Glutamatergic neuron (in vitro differentiated cells): ENCODE measurements at regions not wholly inside any gene's neighbourhood (a gene's known extent, or its start where the extent isn't known, plus 50 kb on each side); places are given as distances from the start of the nearest gene placed in this dataset.

Experiments
- DNase-seq: peaks from one replicate; pipeline ENCODE4 v3.0.0; 2022
- H3K27ac Mint-ChIP-seq: one replicate; pipeline ENCODE4 v1.8.0; 2020; ENCODE audit warnings: mild to moderate bottlenecking, mixed read lengths, inconsistent platforms; ENCODE audit not compliant: unreplicated experiment
- H3K27me3 Mint-ChIP-seq: one replicate; pipeline ENCODE4 v1.8.0; 2020; ENCODE audit warnings: mild to moderate bottlenecking, moderate library complexity, mixed read lengths, inconsistent platforms; ENCODE audit not compliant: unreplicated experiment
- H3K36me3 Mint-ChIP-seq: one replicate; pipeline ENCODE4 v1.8.0; 2020; ENCODE audit warnings: mild to moderate bottlenecking, mixed read lengths, inconsistent platforms; ENCODE audit not compliant: unreplicated experiment
- H3K4me1 Mint-ChIP-seq: one replicate; pipeline ENCODE4 v1.8.0; 2020; ENCODE audit warnings: mild to moderate bottlenecking, low read depth, mixed read lengths, inconsistent platforms; ENCODE audit not compliant: unreplicated experiment
- H3K4me3 Mint-ChIP-seq: one replicate; pipeline ENCODE4 v1.8.0; 2020; ENCODE audit warnings: mild to moderate bottlenecking, mixed read lengths, inconsistent platforms; ENCODE audit not compliant: unreplicated experiment
- H3K9me3 Mint-ChIP-seq: one replicate; pipeline ENCODE4 v1.8.0; 2020; ENCODE audit warnings: mild to moderate bottlenecking, moderate library complexity, mixed read lengths, inconsistent platforms; ENCODE audit not compliant: unreplicated experiment
- TF ChIP-seq, protein P1 (sequence below): fragments of 200-600 bp; sonication (generic); IDR thresholded peaks from one replicate; pipeline ENCODE4 v1.5.0; 2021; ENCODE audit not compliant: partially characterized antibody, unreplicated experiment

DNA sequence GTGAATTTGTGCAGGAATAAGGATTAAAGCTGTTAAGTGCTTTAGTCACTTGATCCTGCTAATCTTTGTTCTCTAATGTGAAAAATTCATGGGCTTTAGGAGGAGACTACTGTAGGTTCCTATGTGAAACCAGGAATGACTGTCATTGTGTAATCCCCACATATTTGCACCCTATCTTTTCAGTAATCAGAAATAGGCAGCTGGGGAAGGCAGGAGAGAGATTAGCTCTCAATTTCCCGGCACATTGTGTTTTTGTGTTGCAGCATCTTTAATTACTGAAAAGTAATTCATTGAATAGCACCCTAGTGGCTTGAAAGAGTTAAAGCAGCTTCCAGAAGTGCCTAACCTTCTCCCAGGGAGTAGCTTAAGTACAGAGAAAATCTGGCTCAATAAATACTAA, 282.9 kb downstream of the OLFM4 start:
- no peak for DNase-seq
- Mint-ChIP-seq H3K4me1 (no peaks in the 10 kb centered on the region), H3K9me3 (no peaks in the 10 kb centered on the region), H3K27me3 (no peaks in the 10 kb centered on the region), H3K4me3 (no peak overlapping the region), H3K27ac (no peak overlapping the region), H3K36me3 (no peaks in the 10 kb centered on the region)
- TF ChIP-seq, protein P1, sequence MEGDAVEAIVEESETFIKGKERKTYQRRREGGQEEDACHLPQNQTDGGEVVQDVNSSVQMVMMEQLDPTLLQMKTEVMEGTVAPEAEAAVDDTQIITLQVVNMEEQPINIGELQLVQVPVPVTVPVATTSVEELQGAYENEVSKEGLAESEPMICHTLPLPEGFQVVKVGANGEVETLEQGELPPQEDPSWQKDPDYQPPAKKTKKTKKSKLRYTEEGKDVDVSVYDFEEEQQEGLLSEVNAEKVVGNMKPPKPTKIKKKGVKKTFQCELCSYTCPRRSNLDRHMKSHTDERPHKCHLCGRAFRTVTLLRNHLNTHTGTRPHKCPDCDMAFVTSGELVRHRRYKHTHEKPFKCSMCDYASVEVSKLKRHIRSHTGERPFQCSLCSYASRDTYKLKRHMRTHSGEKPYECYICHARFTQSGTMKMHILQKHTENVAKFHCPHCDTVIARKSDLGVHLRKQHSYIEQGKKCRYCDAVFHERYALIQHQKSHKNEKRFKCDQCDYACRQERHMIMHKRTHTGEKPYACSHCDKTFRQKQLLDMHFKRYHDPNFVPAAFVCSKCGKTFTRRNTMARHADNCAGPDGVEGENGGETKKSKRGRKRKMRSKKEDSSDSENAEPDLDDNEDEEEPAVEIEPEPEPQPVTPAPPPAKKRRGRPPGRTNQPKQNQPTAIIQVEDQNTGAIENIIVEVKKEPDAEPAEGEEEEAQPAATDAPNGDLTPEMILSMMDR, result peak; percentile 26

DNA sequence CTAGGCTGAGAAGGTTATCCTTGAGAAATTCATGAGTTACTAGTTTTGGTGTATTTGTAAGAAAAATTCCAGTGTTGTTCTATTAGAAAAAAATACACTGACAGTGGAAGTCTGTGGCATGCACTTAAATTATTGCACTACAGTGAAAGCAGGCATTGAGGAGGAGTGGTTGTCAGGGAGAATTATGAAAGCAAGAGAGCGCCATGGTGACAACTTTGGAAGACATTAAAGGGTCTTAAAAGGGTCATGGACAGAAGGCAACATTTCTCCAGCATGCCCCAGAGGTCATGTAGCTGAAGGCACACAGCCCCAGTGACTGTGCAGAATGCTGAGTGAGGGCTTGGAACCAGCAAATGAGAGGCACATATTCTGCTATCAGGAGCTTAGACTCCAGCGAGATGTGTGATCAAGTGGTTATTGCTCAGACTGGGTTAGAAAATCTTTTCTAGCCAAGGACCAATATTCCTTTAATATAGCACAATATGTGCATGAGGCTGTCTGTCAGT, 292.7 kb downstream of the OLFM4 start:
- Mint-ChIP-seq H3K27me3 (no peaks in the 10 kb centered on the region), H3K27ac (no peak overlapping the region), H3K4me3 (no peak overlapping the region), H3K4me1 (no peaks in the 10 kb centered on the region), H3K9me3 (no peaks in the 10 kb centered on the region), H3K36me3 (no peaks in the 10 kb centered on the region)
- TF ChIP-seq, protein P1, result no peak
- DNase-seq, result no peak

DNA sequence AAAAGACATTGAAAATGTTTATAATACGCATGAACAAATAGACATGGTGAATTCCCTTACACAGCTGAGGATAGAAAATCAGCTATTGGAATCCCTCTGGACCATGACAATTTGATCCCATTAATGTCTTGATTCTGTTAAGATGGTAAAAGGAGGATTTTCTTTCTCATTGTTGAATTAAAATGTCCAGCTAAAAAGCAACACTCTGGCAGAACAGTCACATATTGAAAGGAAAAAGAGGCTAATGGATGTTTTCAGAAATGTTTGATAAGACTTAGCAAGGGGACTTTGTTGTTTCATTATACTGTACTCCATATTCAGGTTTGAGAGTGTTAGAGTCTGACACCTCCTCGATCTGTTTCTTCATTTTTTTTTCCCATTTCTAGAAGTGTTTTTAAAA, 296.0 kb downstream of the OLFM4 start:
- H3K27me3 Mint-ChIP-seq, result no peaks in the 10 kb centered on the region
- no peaks in the 10 kb centered on the region for H3K9me3 Mint-ChIP-seq
- no peak overlapping the region for H3K4me3 Mint-ChIP-seq
- no peaks in the 10 kb centered on the region for H3K4me1 Mint-ChIP-seq
- no peak overlapping the region for H3K27ac Mint-ChIP-seq
- no peaks in the 10 kb centered on the region for H3K36me3 Mint-ChIP-seq
- TF ChIP-seq, protein P1, result no peak
- DNase-seq, result no peak

DNA sequence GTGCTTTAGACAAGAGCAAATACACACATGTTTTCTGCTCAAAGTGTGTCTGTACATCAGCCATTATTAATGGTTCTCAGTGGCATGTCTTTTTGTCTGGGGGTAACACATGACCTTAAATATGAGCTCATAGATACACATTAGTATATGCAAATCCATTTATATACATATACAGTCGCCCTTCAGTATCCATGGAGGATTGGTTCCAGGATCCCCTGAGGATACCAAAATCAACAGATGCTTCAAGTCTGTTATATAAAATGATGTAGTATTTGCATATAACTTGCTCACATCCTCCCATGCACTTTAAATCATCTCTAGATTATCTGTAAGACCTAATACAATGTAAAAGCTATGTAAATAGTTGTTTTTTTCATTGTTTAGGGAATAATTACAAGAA, 298.1 kb downstream of the OLFM4 start:
- peaks cover 3% of the 10 kb centered on the region for H3K4me1 Mint-ChIP-seq
- no peak for DNase-seq
- H3K27me3 Mint-ChIP-seq, result no peaks in the 10 kb centered on the region
- peaks cover 1% of the 10 kb centered on the region for H3K9me3 Mint-ChIP-seq
- TF ChIP-seq, protein P1, result no peak
- no peak overlapping the region for H3K27ac Mint-ChIP-seq
- no peaks in the 10 kb centered on the region for H3K36me3 Mint-ChIP-seq
- no peak overlapping the region for H3K4me3 Mint-ChIP-seq

DNA sequence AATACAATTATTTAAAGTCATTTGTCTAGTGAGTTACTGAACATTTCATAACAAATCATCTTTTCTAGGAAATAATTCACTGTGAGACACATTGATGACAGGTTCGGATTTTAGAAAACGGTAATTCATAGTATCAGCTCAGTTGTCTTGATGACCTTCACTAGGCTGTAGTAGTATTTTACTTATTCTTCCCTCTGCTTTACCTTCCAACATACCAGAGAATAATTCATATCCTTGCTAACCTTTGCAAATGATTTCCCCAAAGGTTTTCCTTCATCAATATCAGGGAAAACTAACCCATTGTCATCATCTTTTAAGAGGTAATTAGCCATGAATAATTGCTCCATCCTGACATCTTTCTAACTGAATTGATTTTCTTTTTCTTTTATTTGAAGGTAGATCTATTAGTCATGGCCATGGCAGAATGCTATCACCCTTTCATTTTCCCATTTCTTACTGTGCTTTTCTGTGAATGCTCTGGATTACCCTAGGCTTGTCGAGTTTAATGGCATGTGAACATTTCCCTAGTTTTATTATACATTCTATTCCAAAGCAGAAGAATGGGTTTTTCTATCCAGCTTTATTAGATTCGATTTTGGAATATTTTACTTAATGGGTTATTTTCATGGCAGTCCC, 299.2 kb downstream of the OLFM4 start:
- TF ChIP-seq, protein P1, result no peak
- no peak for DNase-seq
- no peaks in the 10 kb centered on the region for H3K27me3 Mint-ChIP-seq
- no peaks in the 10 kb centered on the region for H3K36me3 Mint-ChIP-seq
- H3K9me3 Mint-ChIP-seq, result peaks cover 1% of the 10 kb centered on the region
- no peak overlapping the region for H3K27ac Mint-ChIP-seq
- H3K4me1 Mint-ChIP-seq, result peaks cover 3% of the 10 kb centered on the region
- no peak overlapping the region for H3K4me3 Mint-ChIP-seq
